ENCODE measurements at regions not wholly inside any gene's neighbourhood (a gene's known extent, or its start where the extent isn't known, plus 50 kb on each side); places are given as distances from the start of the nearest gene placed in this dataset.

DNA sequence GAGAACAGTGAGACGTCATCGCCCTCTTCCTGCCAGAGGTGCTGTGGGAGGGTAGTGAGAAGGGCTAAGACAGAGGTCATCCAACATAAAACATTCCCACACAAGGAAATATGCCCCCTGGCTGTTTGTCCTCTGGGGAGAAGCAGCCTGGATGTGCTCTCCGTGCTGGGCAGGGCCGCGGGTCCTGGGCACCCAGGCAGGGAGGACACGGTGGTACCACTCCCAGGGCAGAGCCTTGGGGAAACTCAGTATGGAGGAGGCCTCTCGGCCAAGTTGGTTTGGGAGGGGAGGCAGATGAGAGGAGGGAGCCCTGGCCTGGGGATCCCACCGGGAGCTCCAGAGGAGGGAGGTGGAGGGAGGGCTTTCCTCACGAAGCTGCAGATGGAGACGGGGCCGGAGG is 129.4 kb downstream of the GLRX3 start:
- TF ChIP-seq CTCF (IDR thresholded peaks at IDR 0.05) = no peak
- no peak for TF ChIP-seq POLR2A (IDR thresholded peaks at IDR 0.05)

All from right lobe of liver (tissue), 4 donors.